HEK293 (cell line): ENCODE measurements at regions not wholly inside any gene's neighbourhood (a gene's known extent, or its start where the extent isn't known, plus 50 kb on each side); places are given as distances from the start of the nearest gene placed in this dataset.

Experiments used
- CTCF ChIA-PET: fragments of 350-600 bp; formaldehyde crosslinking; extraction: SDS; loops from one replicate; lab custom pipeline; 2021; ENCODE audit warnings: antibody characterized with exemption; lab: Yijun Ruan, JAX
- POLR2A ChIA-PET: fragments of 300-600 bp; formaldehyde crosslinking; extraction: SDS; loops from one replicate; lab custom pipeline; 2020; ENCODE audit warnings: antibody characterized with exemption, inconsistent platforms; lab: Yijun Ruan, JAX
- H3K27ac ChIP-seq: fragments of 200-500 bp; sonication (Bioruptor generic); 2 replicates; pipeline ENCODE4 v1.5.1; 2014; ENCODE audit warnings: low read depth, low read length, control low read depth, inconsistent platforms; ENCODE audit errors: extremely low read depth
- H3K36me3 ChIP-seq, 2 experiments: fragments of 200-500 bp in 1 of 2; sonication (Bioruptor generic) in 1 of 2; 1 replicate in 1 of 2; 2 replicates in 1 of 2; pipeline ENCODE4 v1.5.1; 2014 to 2017; ENCODE audit warnings: inconsistent platforms in 2 of 2, low read length in 2 of 2; ENCODE audit not compliant: control insufficient read depth in 2 of 2, insufficient read depth in 1 of 2
- H3K4me1 ChIP-seq: fragments of 200-500 bp; sonication (Bioruptor generic); 2 replicates; pipeline ENCODE4 v1.5.1; 2014; ENCODE audit warnings: mild to moderate bottlenecking, low read length, inconsistent platforms; ENCODE audit not compliant: control insufficient read depth, insufficient read depth
- H3K4me3 ChIP-seq: 2 replicates; pipeline ENCODE4 v1.5.1; 2011; ENCODE audit warnings: low read depth, mild to moderate bottlenecking, control low read depth, low read length, moderate library complexity
- H3K9me3 ChIP-seq: fragments of 200-500 bp; sonication (Bioruptor generic); 2 replicates; pipeline ENCODE4 v1.5.1; 2014; ENCODE audit warnings: low read depth, low read length, inconsistent platforms; ENCODE audit not compliant: control insufficient read depth, insufficient read depth
- EGR2 ChIP-seq: fragments of 450-650 bp; formaldehyde crosslinking; IDR thresholded peaks from 2 replicates; pipeline ENCODE4 v1.5.1; 2016; ENCODE audit warnings: low read depth, missing biosample characterization, missing genetic modification characterization
- HOXC10 ChIP-seq: sonication (generic); formaldehyde crosslinking; IDR thresholded peaks from 2 replicates; pipeline ENCODE4 v1.8.1; 2023; ENCODE audit warnings: mild to moderate bottlenecking, missing genetic modification reagents
- KLF7 ChIP-seq: fragments of 450-650 bp; formaldehyde crosslinking; IDR thresholded peaks from 2 replicates; pipeline ENCODE4 v1.5.1; 2016; ENCODE audit warnings: missing biosample characterization, missing genetic modification characterization, borderline replicate concordance
- SP2 ChIP-seq: fragments of 450-650 bp; formaldehyde crosslinking; IDR thresholded peaks from 2 replicates; pipeline ENCODE4 v1.5.1; 2016; ENCODE audit warnings: missing biosample characterization, missing genetic modification characterization
- WT1 ChIP-seq: fragments of 450-650 bp; formaldehyde crosslinking; IDR thresholded peaks from 2 replicates; pipeline ENCODE4 v1.5.1; 2016; ENCODE audit warnings: missing biosample characterization, missing genetic modification characterization
- ZBTB1 ChIP-seq: fragments of 450-650 bp; formaldehyde crosslinking; IDR thresholded peaks from 2 replicates; pipeline ENCODE4 v1.5.1; 2016; ENCODE audit warnings: missing biosample characterization, missing genetic modification characterization
- ZBTB20 ChIP-seq: fragments of 450-650 bp; formaldehyde crosslinking; IDR thresholded peaks from 2 replicates; pipeline ENCODE4 v1.5.1; 2016; ENCODE audit warnings: missing biosample characterization, missing genetic modification characterization
- ZBTB21 ChIP-seq: fragments of 450-650 bp; formaldehyde crosslinking; IDR thresholded peaks from 2 replicates; pipeline ENCODE4 v1.5.1; 2017; ENCODE audit warnings: missing biosample characterization, missing genetic modification characterization
- ZFP69B ChIP-seq: fragments of 450-650 bp; formaldehyde crosslinking; IDR thresholded peaks from 2 replicates; pipeline ENCODE4 v1.5.1; 2016; ENCODE audit warnings: missing biosample characterization, missing genetic modification characterization
- ZNF112 ChIP-seq: fragments of 450-650 bp; formaldehyde crosslinking; IDR thresholded peaks from 2 replicates; pipeline ENCODE4 v1.5.0; 2017; ENCODE audit warnings: missing biosample characterization, missing genetic modification characterization
- ZNF24 ChIP-seq: fragments of 450-650 bp; formaldehyde crosslinking; IDR thresholded peaks from 2 replicates; pipeline ENCODE4 v1.5.1; 2016; ENCODE audit warnings: missing biosample characterization, missing genetic modification characterization
- ZNF335 ChIP-seq: fragments of 450-650 bp; formaldehyde crosslinking; conservative IDR thresholded peaks from 2 replicates; pipeline ENCODE4 v1.5.1; 2016; ENCODE audit warnings: missing biosample characterization, missing genetic modification characterization
- ZNF341 ChIP-seq: fragments of 450-650 bp; formaldehyde crosslinking; IDR thresholded peaks from 2 replicates; pipeline ENCODE4; 2016; ENCODE audit warnings: low read depth, missing biosample characterization, missing genetic modification characterization
- ZNF48 ChIP-seq: fragments of 450-650 bp; formaldehyde crosslinking; IDR thresholded peaks from 2 replicates; pipeline ENCODE4 v1.5.1; 2016; ENCODE audit warnings: missing biosample characterization, missing genetic modification characterization
- ZNF514 ChIP-seq: fragments of 450-650 bp; formaldehyde crosslinking; IDR thresholded peaks from 2 replicates; pipeline ENCODE4 v1.5.1; 2016; ENCODE audit warnings: missing biosample characterization, missing genetic modification characterization
- ZNF560 ChIP-seq: fragments of 450-650 bp; formaldehyde crosslinking; IDR thresholded peaks from 2 replicates; pipeline ENCODE4 v1.5.1; 2017; ENCODE audit warnings: missing biosample characterization, missing genetic modification characterization, borderline replicate concordance
- ZNF561 ChIP-seq: fragments of 450-650 bp; IDR thresholded peaks from 2 replicates; pipeline ENCODE4 v1.5.1; 2018; ENCODE audit warnings: missing biosample characterization, missing genetic modification characterization, borderline replicate concordance
- ZNF596 ChIP-seq: fragments of 450-650 bp; IDR thresholded peaks from 2 replicates; pipeline ENCODE4 v1.5.0; 2018; ENCODE audit warnings: missing biosample characterization, mild to moderate bottlenecking, missing genetic modification characterization, moderate library complexity
- ZNF600 ChIP-seq: fragments of 450-650 bp; formaldehyde crosslinking; IDR thresholded peaks from 2 replicates; pipeline ENCODE4 v1.5.1; 2016; ENCODE audit warnings: missing biosample characterization, missing genetic modification characterization
- ZNF701 ChIP-seq: fragments of 450-650 bp; formaldehyde crosslinking; IDR thresholded peaks from 2 replicates; pipeline ENCODE4 v1.5.1; 2016; ENCODE audit warnings: missing biosample characterization, missing genetic modification characterization
- ZNF76 ChIP-seq: fragments of 450-650 bp; formaldehyde crosslinking; IDR thresholded peaks from 2 replicates; pipeline ENCODE4; 2016; ENCODE audit warnings: low read depth, missing biosample characterization, missing genetic modification characterization, borderline replicate concordance
- ZNF791 ChIP-seq: fragments of 450-650 bp; formaldehyde crosslinking; IDR thresholded peaks from 2 replicates; pipeline ENCODE4 v1.5.1; 2016; ENCODE audit warnings: missing biosample characterization, missing genetic modification characterization
- ZXDB ChIP-seq: fragments of 450-650 bp; formaldehyde crosslinking; IDR thresholded peaks from 2 replicates; pipeline ENCODE4 v1.5.1; 2016; ENCODE audit warnings: missing biosample characterization, missing genetic modification characterization
- TF ChIP-seq, protein P1 (sequence below): fragments of 450-650 bp; formaldehyde crosslinking; IDR thresholded peaks from 2 replicates; pipeline ENCODE4 v1.5.1; 2016; ENCODE audit warnings: missing biosample characterization, missing genetic modification characterization
- TF ChIP-seq, protein P2 (sequence below): fragments of 450-650 bp; formaldehyde crosslinking; IDR thresholded peaks from 2 replicates; pipeline ENCODE4 v1.5.1; 2016; ENCODE audit warnings: missing biosample characterization, missing genetic modification characterization
- TF ChIP-seq, protein P3 (sequence below): fragments of 450-650 bp; formaldehyde crosslinking; IDR thresholded peaks from 2 replicates; pipeline ENCODE4 v1.5.1; 2016; ENCODE audit warnings: missing biosample characterization, missing genetic modification characterization

DNA sequence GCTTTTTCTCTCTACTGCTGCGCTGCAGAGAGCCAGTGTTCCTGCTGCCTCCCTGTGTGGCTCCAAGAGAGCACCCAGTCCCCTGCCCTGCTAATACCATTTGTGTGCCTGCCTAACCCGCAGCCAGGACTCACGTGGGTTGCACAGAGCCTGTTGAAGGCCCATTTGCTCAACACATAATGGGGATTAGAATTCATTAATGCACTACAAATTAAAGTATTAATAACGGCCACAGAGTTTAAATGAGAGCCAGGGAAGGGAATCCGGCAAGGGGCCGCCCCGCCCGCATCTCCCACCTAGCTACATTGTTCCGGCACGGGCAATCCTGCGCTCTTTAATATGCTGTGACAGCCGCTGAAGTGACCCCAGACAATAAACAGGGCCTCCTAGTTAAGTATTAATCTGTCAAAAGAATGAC is 211.3 kb downstream of the NXPE2 start:
- Histone ChIP-seq H3K4me1 (no peaks in the 10 kb centered on the region), H3K9me3 (no peaks in the 10 kb centered on the region), H3K27ac (no peak overlapping the region), H3K4me3 (no peak overlapping the region), H3K36me3 (no peaks in the 10 kb centered on the region)
- TF ChIP-seq, protein P1, sequence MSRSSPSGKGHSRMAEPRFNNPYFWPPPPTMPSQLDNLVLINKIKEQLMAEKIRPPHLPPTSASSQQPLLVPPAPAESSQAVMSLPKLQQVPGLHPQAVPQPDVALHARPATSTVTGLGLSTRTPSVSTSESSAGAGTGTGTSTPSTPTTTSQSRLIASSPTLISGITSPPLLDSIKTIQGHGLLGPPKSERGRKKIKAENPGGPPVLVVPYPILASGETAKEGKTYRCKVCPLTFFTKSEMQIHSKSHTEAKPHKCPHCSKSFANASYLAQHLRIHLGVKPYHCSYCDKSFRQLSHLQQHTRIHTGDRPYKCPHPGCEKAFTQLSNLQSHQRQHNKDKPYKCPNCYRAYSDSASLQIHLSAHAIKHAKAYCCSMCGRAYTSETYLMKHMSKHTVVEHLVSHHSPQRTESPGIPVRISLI, result no peak
- TF ChIP-seq ZNF561 (tag by site-specific recombination) (no peak), EGR2 (tag by site-specific recombination) (no peak), ZNF335 (tag by site-specific recombination) (no peak), ZNF791 (tag by site-specific recombination) (no peak), ZNF341 (no peak), ZXDB (no peak), ZNF600 (tag by site-specific recombination) (no peak), ZNF514 (tag by site-specific recombination) (no peak), ZNF112 (tag by site-specific recombination) (no peak), ZBTB1 (tag by site-specific recombination) (no peak), ZFP69B (tag by site-specific recombination) (no peak), HOXC10 (CRISPR knock-in tag) (no peak), KLF7 (no peak), ZNF596 (tag by site-specific recombination) (no peak)
- TF ChIP-seq, protein P2, sequence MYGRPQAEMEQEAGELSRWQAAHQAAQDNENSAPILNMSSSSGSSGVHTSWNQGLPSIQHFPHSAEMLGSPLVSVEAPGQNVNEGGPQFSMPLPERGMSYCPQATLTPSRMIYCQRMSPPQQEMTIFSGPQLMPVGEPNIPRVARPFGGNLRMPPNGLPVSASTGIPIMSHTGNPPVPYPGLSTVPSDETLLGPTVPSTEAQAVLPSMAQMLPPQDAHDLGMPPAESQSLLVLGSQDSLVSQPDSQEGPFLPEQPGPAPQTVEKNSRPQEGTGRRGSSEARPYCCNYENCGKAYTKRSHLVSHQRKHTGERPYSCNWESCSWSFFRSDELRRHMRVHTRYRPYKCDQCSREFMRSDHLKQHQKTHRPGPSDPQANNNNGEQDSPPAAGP, result no peak
- CTCF ChIA-PET, result no interaction called here
- POLR2A ChIA-PET, result no interaction called here

DNA sequence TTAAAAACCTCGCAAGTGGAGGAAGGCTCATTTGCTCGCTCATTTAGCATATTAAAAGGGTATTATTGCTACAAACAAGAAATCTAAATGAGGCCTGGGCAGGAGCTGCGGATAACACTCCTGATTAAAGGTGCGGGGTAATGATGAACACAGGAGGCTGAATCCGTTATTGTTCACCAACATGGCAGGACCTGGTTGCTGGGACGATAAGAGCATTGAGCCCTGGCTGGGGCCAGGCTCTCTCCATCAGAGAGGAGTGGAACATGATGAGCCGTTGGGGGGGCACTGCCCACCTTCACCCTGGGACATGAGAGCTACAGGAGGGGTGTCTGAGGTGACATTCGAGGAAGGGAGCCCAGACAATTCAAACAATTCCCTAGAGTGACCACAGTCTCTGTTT is 211.7 kb downstream of the NXPE2 start:
- H3K4me1 ChIP-seq, result no peaks in the 10 kb centered on the region
- no peaks in the 10 kb centered on the region for H3K36me3 ChIP-seq
- no peaks in the 10 kb centered on the region for H3K9me3 ChIP-seq
- no peak overlapping the region for H3K4me3 ChIP-seq
- POLR2A ChIA-PET, result no interaction called here
- CTCF ChIA-PET, result no interaction called here
- TF ChIP-seq ZNF76 (tag by site-specific recombination) (no peak), ZBTB21 (tag by site-specific recombination) (no peak), ZNF24 (no peak), SP2 (tag by site-specific recombination) (no peak), ZNF560 (tag by site-specific recombination) (no peak), ZNF48 (tag by site-specific recombination) (no peak), ZBTB20 (tag by site-specific recombination) (no peak), ZNF701 (tag by site-specific recombination) (no peak), WT1 (tag by site-specific recombination) (no peak)
- TF ChIP-seq, protein P3, sequence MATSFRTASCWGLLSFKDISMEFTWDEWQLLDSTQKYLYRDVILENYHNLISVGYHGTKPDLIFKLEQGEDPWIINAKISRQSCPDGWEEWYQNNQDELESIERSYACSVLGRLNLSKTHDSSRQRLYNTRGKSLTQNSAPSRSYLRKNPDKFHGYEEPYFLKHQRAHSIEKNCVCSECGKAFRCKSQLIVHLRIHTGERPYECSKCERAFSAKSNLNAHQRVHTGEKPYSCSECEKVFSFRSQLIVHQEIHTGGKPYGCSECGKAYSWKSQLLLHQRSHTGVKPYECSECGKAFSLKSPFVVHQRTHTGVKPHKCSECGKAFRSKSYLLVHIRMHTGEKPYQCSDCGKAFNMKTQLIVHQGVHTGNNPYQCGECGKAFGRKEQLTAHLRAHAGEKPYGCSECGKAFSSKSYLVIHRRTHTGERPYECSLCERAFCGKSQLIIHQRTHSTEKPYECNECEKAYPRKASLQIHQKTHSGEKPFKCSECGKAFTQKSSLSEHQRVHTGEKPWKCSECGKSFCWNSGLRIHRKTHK (tag by site-specific recombination), result no peak
- TF ChIP-seq, all 188 proteins: peak for 0
- no peak overlapping the region for H3K27ac ChIP-seq
